ENCODE measurements at regions not wholly inside any gene's neighbourhood (a gene's known extent, or its start where the extent isn't known, plus 50 kb on each side); places are given as distances from the start of the nearest gene placed in this dataset.

- POLR2A ChIA-PET = no interaction called here
- CTCF ChIA-PET = interaction anchor here (0.5 to 1.6 kb wide), 3 partner anchors 53 to 590 kb away, joined by 3 read pairs; no protein-coding TSS in a partner anchor
- H3K4me3 ChIP-seq (ENCODE audit: low read depth, low read length) = no peak overlapping the region
- TF ChIP-seq CTCF (IDR thresholded peaks at IDR 0.05; ENCODE audit: insufficient read depth, low read length, missing control alignments) = no peak
- DNase-seq (ENCODE audit: low read depth, low spot score) = no peak
Observed at GRCh38 chr3:82080792-82081191, 319.3 kb upstream of the GBE1 start.

GRCh38 chr3:82080261-82080660 is 318.8 kb upstream of the GBE1 start:
- no peak overlapping the region for H3K4me3 ChIP-seq (ENCODE audit: low read depth, low read length)
- no peak for TF ChIP-seq CTCF (IDR thresholded peaks at IDR 0.05; ENCODE audit: insufficient read depth, low read length, missing control alignments)
- POLR2A ChIA-PET = no interaction called here
- no peak for DNase-seq (ENCODE audit: low read depth, low spot score)
- CTCF ChIA-PET = interaction anchor here (0.5 to 1.6 kb wide), 3 partner anchors 53 to 590 kb away, joined by 3 read pairs; no protein-coding TSS in a partner anchor

GRCh38 chr3:82079335-82079890 is 318.0 kb upstream of the GBE1 start:
- POLR2A ChIA-PET = no interaction called here
- CTCF ChIA-PET = no interaction called here
- DNase-seq (ENCODE audit: low read depth, low spot score) = no peak
- TF ChIP-seq CTCF (IDR thresholded peaks at IDR 0.05; ENCODE audit: insufficient read depth, low read length, missing control alignments) = no peak
- no peak overlapping the region for H3K4me3 ChIP-seq (ENCODE audit: low read depth, low read length)

- ChIA-PET CTCF (no interaction called here), POLR2A (no interaction called here)
- no peak overlapping the region for H3K4me3 ChIP-seq (ENCODE audit: low read depth, low read length)
- DNase-seq (ENCODE audit: low read depth, low spot score) = no peak
- TF ChIP-seq CTCF (IDR thresholded peaks at IDR 0.05; ENCODE audit: insufficient read depth, low read length, missing control alignments) = no peak
Observed at GRCh38 chr3:82078246-82078645, 316.8 kb upstream of the GBE1 start.

GRCh38 chr3:82067420-82067819 is 306.0 kb upstream of the GBE1 start:
- DNase-seq (ENCODE audit: low read depth, low spot score) = no peak
- ChIA-PET CTCF (no interaction called here), POLR2A (no interaction called here)
- TF ChIP-seq CTCF (IDR thresholded peaks at IDR 0.05; ENCODE audit: insufficient read depth, low read length, missing control alignments) = no peak
- H3K4me3 ChIP-seq (ENCODE audit: low read depth, low read length) = no peak overlapping the region

- H3K4me3 ChIP-seq (ENCODE audit: low read depth, low read length) = no peak overlapping the region
- POLR2A ChIA-PET = no interaction called here
- TF ChIP-seq CTCF (IDR thresholded peaks at IDR 0.05; ENCODE audit: insufficient read depth, low read length, missing control alignments) = no peak
- no peak for DNase-seq (ENCODE audit: low read depth, low spot score)
- CTCF ChIA-PET = no interaction called here
Observed at GRCh38 chr3:82058809-82059208, 297.4 kb upstream of the GBE1 start.
